ENCODE measurements at regions not wholly inside any gene's neighbourhood (a gene's known extent, or its start where the extent isn't known, plus 50 kb on each side); places are given as distances from the start of the nearest gene placed in this dataset.
A peak's percentile ranks its signal among the peaks of the same experiment; 100 is the strongest.

DNA sequence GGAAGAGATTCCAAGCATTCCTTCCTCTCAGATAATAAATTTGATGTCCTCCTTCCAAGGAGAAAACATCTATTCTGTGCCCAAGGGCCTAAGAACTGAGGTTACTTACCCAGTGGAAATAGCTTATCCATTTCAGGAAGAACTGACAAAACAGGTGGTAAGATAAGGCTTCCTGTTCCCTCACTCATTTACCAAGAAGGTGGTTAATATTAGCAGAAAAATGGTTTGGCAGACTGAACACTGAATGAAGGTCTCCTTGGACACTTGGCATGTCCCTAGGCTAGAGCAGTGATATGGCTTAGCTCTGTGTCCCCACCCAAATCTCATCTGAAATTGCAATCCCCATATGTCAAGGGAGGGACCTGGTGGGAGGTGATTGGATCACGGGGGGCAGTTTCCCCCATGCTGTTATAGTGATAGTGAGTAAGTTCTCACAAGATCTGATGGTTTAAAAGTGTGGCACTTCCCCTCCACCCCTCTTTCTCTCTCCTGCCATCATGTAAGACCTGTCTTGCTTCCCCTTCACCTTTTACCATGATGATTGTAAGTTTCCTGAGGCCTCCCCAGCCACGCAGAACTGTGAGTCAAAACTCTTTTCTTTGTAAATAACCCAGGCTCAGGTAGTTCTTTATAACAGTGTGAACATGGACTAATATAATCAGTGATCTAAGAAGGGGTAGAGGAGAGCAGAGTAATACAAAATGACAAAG is 127.4 kb downstream of the ST8SIA2 start:
- Histone ChIP-seq H3K4me2 (ENCODE audit: extremely low read depth, insufficient read depth, low read length) (no peak overlapping the region), H3K79me2 (ENCODE audit: control insufficient read depth, insufficient read depth, low read length) (no peaks in the 10 kb centered on the region), H3K36me3 (ENCODE audit: control insufficient read depth, insufficient read depth, low read length) (no peaks in the 10 kb centered on the region), H4K20me1 (ENCODE audit: control insufficient read depth, extremely low read depth, insufficient read depth, low read length) (no peaks in the 10 kb centered on the region), H3K9ac (ENCODE audit: insufficient read depth, low read length) (no peak overlapping the region), H3K4me1 (ENCODE audit: control insufficient read depth, extremely low read depth, insufficient read depth, low read length) (no peaks in the 10 kb centered on the region), H2AFZ (ENCODE audit: low read length) (no peak overlapping the region), H3K27ac (ENCODE audit: insufficient read depth, low read length) (no peak overlapping the region), H3K9me3 (ENCODE audit: control insufficient read depth, insufficient read depth, low read depth, low read length) (no peaks in the 10 kb centered on the region), H3K27me3 (ENCODE audit: control insufficient read depth, insufficient read depth, low read length) (no peaks in the 10 kb centered on the region), H3K4me3 (replicated peaks in 1 of 4; ENCODE audit: control extremely low read depth in 1 of 4, insufficient read depth in 1 of 4, low read depth in 3 of 4, low read length in 4 of 4) (no peak overlapping the region)
- peak in 1 of 2 donors; percentile 25 for DNase-seq (ENCODE audit: low read depth in 2 of 2)
- no peak for TF ChIP-seq EZH2 (IDR thresholded peaks at IDR 0.05; ENCODE audit: low read length, missing control alignments)
- TF ChIP-seq, protein P1, sequence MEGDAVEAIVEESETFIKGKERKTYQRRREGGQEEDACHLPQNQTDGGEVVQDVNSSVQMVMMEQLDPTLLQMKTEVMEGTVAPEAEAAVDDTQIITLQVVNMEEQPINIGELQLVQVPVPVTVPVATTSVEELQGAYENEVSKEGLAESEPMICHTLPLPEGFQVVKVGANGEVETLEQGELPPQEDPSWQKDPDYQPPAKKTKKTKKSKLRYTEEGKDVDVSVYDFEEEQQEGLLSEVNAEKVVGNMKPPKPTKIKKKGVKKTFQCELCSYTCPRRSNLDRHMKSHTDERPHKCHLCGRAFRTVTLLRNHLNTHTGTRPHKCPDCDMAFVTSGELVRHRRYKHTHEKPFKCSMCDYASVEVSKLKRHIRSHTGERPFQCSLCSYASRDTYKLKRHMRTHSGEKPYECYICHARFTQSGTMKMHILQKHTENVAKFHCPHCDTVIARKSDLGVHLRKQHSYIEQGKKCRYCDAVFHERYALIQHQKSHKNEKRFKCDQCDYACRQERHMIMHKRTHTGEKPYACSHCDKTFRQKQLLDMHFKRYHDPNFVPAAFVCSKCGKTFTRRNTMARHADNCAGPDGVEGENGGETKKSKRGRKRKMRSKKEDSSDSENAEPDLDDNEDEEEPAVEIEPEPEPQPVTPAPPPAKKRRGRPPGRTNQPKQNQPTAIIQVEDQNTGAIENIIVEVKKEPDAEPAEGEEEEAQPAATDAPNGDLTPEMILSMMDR (conservative IDR thresholded peaks at IDR 0.05 in 1 of 2, IDR thresholded peaks at IDR 0.05 in 1 of 2; ENCODE audit: low read depth in 1 of 2, low read length in 2 of 2): no peak

DNA sequence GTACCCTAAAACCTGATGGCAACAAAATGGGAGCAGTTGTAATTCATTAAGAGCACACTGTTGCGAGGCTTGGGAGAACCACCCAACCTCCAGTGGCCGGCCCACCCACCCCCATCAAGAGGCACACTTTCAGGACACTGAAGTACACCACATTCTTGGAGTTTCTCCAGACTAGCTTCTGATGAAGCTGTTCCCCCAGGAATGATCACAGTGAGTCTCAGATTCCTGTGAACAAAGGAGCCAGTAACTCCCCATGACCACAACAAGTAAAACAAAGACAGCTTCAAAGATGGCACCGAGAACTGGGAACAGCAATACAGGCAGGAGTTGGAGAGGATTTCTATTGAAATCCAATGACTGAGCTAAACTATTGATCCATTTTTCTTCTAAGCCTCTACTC is 126.0 kb downstream of the ST8SIA2 start:
- Histone ChIP-seq H3K9me3 (ENCODE audit: control insufficient read depth, insufficient read depth, low read depth, low read length) (no peaks in the 10 kb centered on the region), H3K4me2 (ENCODE audit: extremely low read depth, insufficient read depth, low read length) (no peak overlapping the region), H3K4me3 (replicated peaks in 1 of 4; ENCODE audit: control extremely low read depth in 1 of 4, insufficient read depth in 1 of 4, low read depth in 3 of 4, low read length in 4 of 4) (no peak overlapping the region), H2AFZ (ENCODE audit: low read length) (no peak overlapping the region), H3K79me2 (ENCODE audit: control insufficient read depth, insufficient read depth, low read length) (no peaks in the 10 kb centered on the region), H3K4me1 (ENCODE audit: control insufficient read depth, extremely low read depth, insufficient read depth, low read length) (no peaks in the 10 kb centered on the region), H3K9ac (ENCODE audit: insufficient read depth, low read length) (no peak overlapping the region), H3K27ac (ENCODE audit: insufficient read depth, low read length) (no peak overlapping the region), H4K20me1 (ENCODE audit: control insufficient read depth, extremely low read depth, insufficient read depth, low read length) (no peaks in the 10 kb centered on the region), H3K36me3 (ENCODE audit: control insufficient read depth, insufficient read depth, low read length) (no peaks in the 10 kb centered on the region), H3K27me3 (ENCODE audit: control insufficient read depth, insufficient read depth, low read length) (no peaks in the 10 kb centered on the region)
- DNase-seq (ENCODE audit: low read depth in 2 of 2): peak in 1 of 2 donors; percentile 78
- no peak for TF ChIP-seq EZH2 (IDR thresholded peaks at IDR 0.05; ENCODE audit: low read length, missing control alignments)
- TF ChIP-seq, protein P1 (conservative IDR thresholded peaks at IDR 0.05 in 1 of 2, IDR thresholded peaks at IDR 0.05 in 1 of 2; ENCODE audit: low read depth in 1 of 2, low read length in 2 of 2): no peak
